ENCODE measurements at regions not wholly inside any gene's neighbourhood (a gene's known extent, or its start where the extent isn't known, plus 50 kb on each side); places are given as distances from the start of the nearest gene placed in this dataset.

DNA sequence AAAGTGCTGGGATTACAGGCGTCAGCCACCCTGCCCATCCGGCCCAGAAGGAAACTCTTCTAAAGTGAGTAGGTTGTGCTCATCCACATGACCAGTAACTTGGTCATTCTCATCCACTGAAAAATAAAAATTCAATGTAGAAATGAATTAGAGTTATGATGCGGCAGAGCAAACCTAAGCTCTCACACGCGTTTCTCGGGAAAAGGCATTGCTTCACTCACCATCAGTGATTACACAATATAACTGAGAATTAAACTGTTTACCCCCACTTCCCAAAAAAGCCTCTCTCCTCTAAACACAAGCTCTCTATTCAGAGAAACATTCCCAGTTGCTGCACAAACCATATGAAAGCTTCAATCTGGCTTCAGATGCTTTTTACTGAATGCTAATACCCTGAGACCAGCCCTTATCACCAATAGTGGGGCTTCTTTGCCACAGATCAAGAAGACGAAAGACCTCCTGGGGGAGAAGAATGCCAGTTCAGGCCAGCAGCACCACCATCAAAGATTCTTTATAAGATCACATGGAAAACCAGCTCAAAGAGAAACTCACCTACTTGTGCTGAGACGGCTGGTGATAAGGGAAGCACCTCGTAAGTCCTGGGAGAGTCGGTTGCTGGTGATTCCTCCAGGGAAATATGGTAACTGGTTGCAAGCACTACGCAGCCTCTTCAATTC lies 121.5 kb upstream of the SFSWAP start:
- Histone ChIP-seq H3K27me3 (ENCODE audit: insufficient read depth, low read depth, severe bottlenecking) (no peaks in the 10 kb centered on the region), H3K9me3 (ENCODE audit: severe bottlenecking) (peaks cover 12% of the 10 kb centered on the region), H3K36me3 (no peaks in the 10 kb centered on the region), H3K27ac (no peak overlapping the region), H3K4me3 (ENCODE audit: low read depth, low read length) (no peak overlapping the region)
- no peak for TF ChIP-seq CTCF (IDR thresholded peaks at IDR 0.05; ENCODE audit: low read depth, low read length)
- DNase-seq: no peak

DNA sequence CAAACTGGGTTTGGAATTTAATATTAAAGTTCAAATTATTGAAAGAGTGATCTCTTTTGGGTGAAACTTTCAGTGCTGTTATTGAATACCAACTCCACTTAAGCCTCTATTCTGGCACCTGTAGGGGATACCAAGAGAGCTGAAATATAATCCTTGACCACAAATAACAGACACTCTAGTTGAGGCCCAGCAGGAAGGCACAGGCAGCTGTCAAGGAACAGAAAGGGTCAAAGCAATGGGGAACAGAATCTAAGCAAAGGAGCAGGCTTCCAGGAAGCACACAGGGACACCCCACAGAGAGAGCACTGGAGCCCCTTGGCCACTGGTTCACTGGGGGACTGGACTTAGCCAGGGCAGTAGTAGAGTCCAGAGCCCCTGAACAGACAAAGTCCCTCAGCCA lies 120.9 kb upstream of the SFSWAP start:
- H3K36me3 ChIP-seq: no peaks in the 10 kb centered on the region
- H3K27ac ChIP-seq: no peak overlapping the region
- no peak overlapping the region for H3K4me3 ChIP-seq (ENCODE audit: low read depth, low read length)
- DNase-seq: no peak
- peaks cover 12% of the 10 kb centered on the region for H3K9me3 ChIP-seq (ENCODE audit: severe bottlenecking)
- no peaks in the 10 kb centered on the region for H3K27me3 ChIP-seq (ENCODE audit: insufficient read depth, low read depth, severe bottlenecking)
- TF ChIP-seq CTCF (IDR thresholded peaks at IDR 0.05; ENCODE audit: low read depth, low read length): no peak

DNA sequence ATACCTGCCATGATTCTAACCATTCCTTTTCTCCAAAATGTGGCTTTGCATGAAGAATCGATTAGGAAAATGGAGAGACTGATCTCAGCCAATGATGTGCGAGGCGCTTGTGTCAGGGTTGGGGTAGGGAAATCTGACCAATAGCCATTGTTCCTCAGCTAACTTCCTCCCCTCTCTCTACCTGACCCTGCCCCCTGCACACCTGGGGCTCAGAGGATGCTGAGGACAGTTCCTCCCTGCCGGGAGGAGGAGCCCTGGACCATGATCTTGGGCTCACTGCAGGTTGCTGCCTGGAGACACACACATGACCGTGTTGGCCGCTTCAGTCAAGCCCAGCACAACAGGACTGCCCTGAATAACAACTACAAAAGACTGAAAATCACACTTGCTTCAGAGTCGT lies 119.8 kb upstream of the SFSWAP start:
- Histone ChIP-seq H3K27ac (no peak overlapping the region), H3K4me3 (ENCODE audit: low read depth, low read length) (no peak overlapping the region), H3K27me3 (ENCODE audit: insufficient read depth, low read depth, severe bottlenecking) (no peaks in the 10 kb centered on the region), H3K36me3 (no peaks in the 10 kb centered on the region), H3K9me3 (ENCODE audit: severe bottlenecking) (peaks cover 12% of the 10 kb centered on the region)
- no peak for TF ChIP-seq CTCF (IDR thresholded peaks at IDR 0.05; ENCODE audit: low read depth, low read length)
- no peak for DNase-seq

- TF ChIP-seq CTCF (IDR thresholded peaks at IDR 0.05; ENCODE audit: low read depth, low read length): no peak
- DNase-seq: no peak
- H3K27ac ChIP-seq: no peak overlapping the region
Observed at GRCh38 chr12:131591714-131592709, 118.9 kb upstream of the SFSWAP start.

GRCh38 chr12:131592972-131593371 lies 117.9 kb upstream of the SFSWAP start:
- no peak overlapping the region for H3K27ac ChIP-seq
- H3K36me3 ChIP-seq: no peaks in the 10 kb centered on the region
- H3K4me3 ChIP-seq (ENCODE audit: low read depth, low read length): no peak overlapping the region
- no peaks in the 10 kb centered on the region for H3K9me3 ChIP-seq (ENCODE audit: severe bottlenecking)
- no peaks in the 10 kb centered on the region for H3K27me3 ChIP-seq (ENCODE audit: insufficient read depth, low read depth, severe bottlenecking)
- no peak for DNase-seq
- TF ChIP-seq CTCF (IDR thresholded peaks at IDR 0.05; ENCODE audit: low read depth, low read length): no peak

More at GRCh38 chr12:131591714-131592709, 118.9 kb upstream of the SFSWAP start:
- Histone ChIP-seq H3K9me3 (ENCODE audit: severe bottlenecking) (peaks cover 8% of the 10 kb centered on the region), H3K27me3 (ENCODE audit: insufficient read depth, low read depth, severe bottlenecking) (no peaks in the 10 kb centered on the region), H3K36me3 (no peaks in the 10 kb centered on the region), H3K4me3 (ENCODE audit: low read depth, low read length) (no peak overlapping the region)
